BE2C (cell line): ENCODE measurements at regions not wholly inside any gene's neighbourhood (a gene's known extent, or its start where the extent isn't known, plus 50 kb on each side); places are given as distances from the start of the nearest gene placed in this dataset.
A peak's percentile ranks its signal among the peaks of the same experiment; 100 is the strongest.

ENCODE experiments used
- DNase-seq: peaks from one replicate; pipeline ENCODE4 v3.0.0-alpha.2; 2020
- H3K27me3 ChIP-seq: fragments of 250-450 bp; sonication (Bioruptor Pico); 2 replicates; pipeline ENCODE4 v1.5.1; 2020; ENCODE audit warnings: mild to moderate bottlenecking
- H3K36me3 ChIP-seq: fragments of 250-450 bp; sonication (Bioruptor Pico); 2 replicates; pipeline ENCODE4 v1.5.1; 2020; ENCODE audit warnings: mild to moderate bottlenecking
- H3K4me1 ChIP-seq: fragments of 250-450 bp; sonication (Bioruptor Pico); 2 replicates; pipeline ENCODE4 v1.5.1; 2020
- H3K4me3 ChIP-seq: 2 replicates; pipeline ENCODE4 v1.5.1; 2011; ENCODE audit warnings: low read depth, low read length
- H3K9me3 ChIP-seq: fragments of 250-450 bp; sonication (Bioruptor Pico); 2 replicates; pipeline ENCODE4 v1.5.1; 2020
- CTCF ChIP-seq: IDR thresholded peaks from 2 replicates; pipeline ENCODE4 v1.5.1; 2012; ENCODE audit warnings: mild to moderate bottlenecking, low read depth, low read length

GRCh38 chr21:45350206-45350854 is 54.6 kb upstream of the COL18A1 start:
- H3K4me1 ChIP-seq: peaks cover 8% of the 10 kb centered on the region; the same call in 1 of the 2 replicates
- H3K9me3 ChIP-seq: no peaks in the 10 kb centered on the region
- no peak overlapping the region for H3K4me3 ChIP-seq
- no peak for TF ChIP-seq CTCF
- peaks cover 4% of the 10 kb centered on the region; the same call in 1 of the 2 replicates for H3K27me3 ChIP-seq
- no peaks in the 10 kb centered on the region for H3K36me3 ChIP-seq
- no peak for DNase-seq

- Histone ChIP-seq H3K9me3 (no peaks in the 10 kb centered on the region), H3K4me1 (peaks cover 8% of the 10 kb centered on the region; the same call in 1 of the 2 replicates), H3K27me3 (peaks cover 4% of the 10 kb centered on the region; the same call in 1 of the 2 replicates), H3K4me3 (no peak overlapping the region), H3K36me3 (no peaks in the 10 kb centered on the region)
- no peak for TF ChIP-seq CTCF
- DNase-seq: no peak
Measured at GRCh38 chr21:45351061-45351460, 53.9 kb upstream of the COL18A1 start.

DNA sequence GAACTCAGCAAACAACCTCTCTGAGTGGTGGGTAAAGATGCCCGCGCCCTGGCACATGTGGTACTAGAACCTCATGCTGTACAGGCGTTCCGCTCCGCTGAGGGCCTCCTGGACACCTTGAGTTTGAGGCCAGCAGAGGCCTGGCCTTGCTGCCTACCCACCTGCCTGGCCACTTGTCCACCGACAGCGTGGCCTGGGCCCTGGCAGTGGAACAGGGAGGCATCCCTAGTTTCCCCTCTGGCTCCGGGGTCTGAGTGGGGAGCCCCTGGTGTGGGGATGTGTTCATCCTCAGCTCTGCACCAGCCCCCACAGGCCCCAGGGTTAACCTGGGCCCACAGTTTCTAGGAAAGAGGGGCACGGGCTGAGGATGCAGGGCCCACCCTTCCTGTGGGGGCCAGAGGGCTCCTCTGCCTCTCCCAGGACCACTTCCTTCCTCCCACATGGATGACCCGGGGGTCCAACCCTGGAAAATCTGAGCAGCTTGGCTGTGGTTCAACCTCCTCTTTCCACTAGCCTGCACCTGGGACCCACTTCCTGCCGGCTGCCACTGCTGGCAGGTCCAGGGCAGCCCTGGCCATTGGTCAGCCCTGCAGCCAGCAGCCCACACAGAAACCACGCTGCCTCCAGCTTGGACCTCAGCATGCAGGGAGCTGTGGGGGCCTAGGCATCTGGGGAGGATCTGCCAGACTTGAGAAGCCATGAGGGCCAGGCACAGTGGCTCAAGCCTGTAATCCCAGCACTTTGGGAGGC is 53.3 kb upstream of the COL18A1 start:
- H3K4me1 ChIP-seq: peaks cover 8% of the 10 kb centered on the region; the same call in 1 of the 2 replicates
- H3K9me3 ChIP-seq: no peaks in the 10 kb centered on the region
- H3K27me3 ChIP-seq: peaks cover 4% of the 10 kb centered on the region; the same call in 1 of the 2 replicates
- no peak overlapping the region for H3K4me3 ChIP-seq
- H3K36me3 ChIP-seq: no peaks in the 10 kb centered on the region
- DNase-seq: no peak
- TF ChIP-seq CTCF: no peak

DNA sequence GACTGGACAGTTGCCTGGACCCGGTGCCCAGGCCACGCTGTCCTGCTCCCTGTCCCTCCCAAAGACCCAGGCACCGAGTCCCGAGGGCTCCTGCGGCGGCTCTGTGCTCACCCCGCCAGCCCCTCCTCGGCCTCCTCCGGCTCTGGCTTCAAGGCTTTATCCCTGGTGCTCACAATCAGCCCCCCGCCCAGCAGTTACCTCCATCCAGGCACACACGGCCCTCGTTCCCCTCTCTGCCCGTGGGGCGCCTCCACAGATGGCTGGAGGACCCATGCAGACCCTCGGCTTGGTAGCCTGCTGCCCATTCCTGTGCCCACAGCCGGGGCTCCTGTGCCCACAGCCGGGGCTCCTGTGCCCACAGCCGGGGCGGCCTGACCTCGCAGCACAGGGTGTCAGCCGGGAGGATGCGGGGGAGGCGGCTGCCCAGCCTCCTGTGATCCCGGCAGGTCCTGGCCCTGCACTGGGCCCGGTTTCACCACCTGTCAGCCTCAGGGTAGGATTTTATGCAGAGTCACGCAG is 52.3 kb upstream of the COL18A1 start:
- Histone ChIP-seq H3K4me3 (no peak overlapping the region), H3K36me3 (no peaks in the 10 kb centered on the region), H3K9me3 (no peaks in the 10 kb centered on the region), H3K27me3 (no peaks in the 10 kb centered on the region), H3K4me1 (peaks cover 8% of the 10 kb centered on the region; the same call in 1 of the 2 replicates)
- TF ChIP-seq CTCF: no peak
- no peak for DNase-seq

DNA sequence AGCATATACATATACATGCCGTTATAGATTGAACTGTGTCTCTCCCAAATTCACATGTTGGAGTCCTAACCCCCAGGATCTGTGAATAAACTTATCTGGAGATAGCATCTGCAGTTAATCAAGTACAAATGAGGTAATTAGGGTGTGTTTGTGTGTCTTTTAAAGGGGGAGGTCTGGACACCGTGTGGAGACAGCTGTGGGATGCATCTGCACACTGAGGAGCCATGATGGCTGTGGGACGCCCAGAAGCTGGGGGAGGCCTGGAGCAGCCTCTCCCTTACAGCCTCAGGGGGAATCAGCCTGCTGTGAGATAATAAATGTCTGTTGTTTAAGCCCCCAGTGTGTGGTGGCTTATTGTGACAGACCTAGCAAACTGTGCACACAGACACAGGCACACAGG is 51.8 kb upstream of the COL18A1 start:
- Histone ChIP-seq H3K9me3 (no peaks in the 10 kb centered on the region), H3K4me3 (no peak overlapping the region), H3K27me3 (no peaks in the 10 kb centered on the region), H3K4me1 (peaks cover 6% of the 10 kb centered on the region; the same call in 1 of the 2 replicates), H3K36me3 (no peaks in the 10 kb centered on the region)
- no peak for TF ChIP-seq CTCF
- DNase-seq: peak; percentile 68
